Stomach smooth muscle (tissue), 2 donors: ENCODE measurements at regions not wholly inside any gene's neighbourhood (a gene's known extent, or its start where the extent isn't known, plus 50 kb on each side); places are given as distances from the start of the nearest gene placed in this dataset.

Experiments used
- H3K27ac ChIP-seq: one replicate; pipeline ENCODE4 v1.7.0; 2013; ENCODE audit warnings: mild to moderate bottlenecking, low read length, inconsistent platforms
- H3K27me3 ChIP-seq, 2 donors: one replicate each; pipeline ENCODE4 v1.7.0; 2013; ENCODE audit warnings: low read length in 2 of 2; ENCODE audit not compliant: insufficient read depth in 2 of 2, control insufficient read depth in 1 of 2
- H3K36me3 ChIP-seq, 2 donors: one replicate each; pipeline ENCODE4 v1.7.0; 2013; ENCODE audit warnings: low read length in 2 of 2; ENCODE audit not compliant: control insufficient read depth in 2 of 2, insufficient read depth in 2 of 2
- H3K4me1 ChIP-seq: one replicate; pipeline ENCODE4 v1.7.0; 2013; ENCODE audit warnings: low read length; ENCODE audit not compliant: control insufficient read depth, insufficient read depth
- H3K4me3 ChIP-seq, 2 donors: one replicate each; pipeline ENCODE4 v1.7.0; 2013; ENCODE audit warnings: low read length in 2 of 2
- H3K9ac ChIP-seq, 2 donors: one replicate each; pipeline ENCODE4 v1.7.0; 2013; ENCODE audit warnings: low read length in 2 of 2, mild to moderate bottlenecking in 1 of 2
- H3K9me3 ChIP-seq, 2 donors: one replicate each; pipeline ENCODE4 v1.7.0; 2013; ENCODE audit warnings: low read length in 2 of 2; ENCODE audit not compliant: control insufficient read depth in 2 of 2
- donor health status: healthy.
- donor health status: Pancreatic carcinoma.

DNA sequence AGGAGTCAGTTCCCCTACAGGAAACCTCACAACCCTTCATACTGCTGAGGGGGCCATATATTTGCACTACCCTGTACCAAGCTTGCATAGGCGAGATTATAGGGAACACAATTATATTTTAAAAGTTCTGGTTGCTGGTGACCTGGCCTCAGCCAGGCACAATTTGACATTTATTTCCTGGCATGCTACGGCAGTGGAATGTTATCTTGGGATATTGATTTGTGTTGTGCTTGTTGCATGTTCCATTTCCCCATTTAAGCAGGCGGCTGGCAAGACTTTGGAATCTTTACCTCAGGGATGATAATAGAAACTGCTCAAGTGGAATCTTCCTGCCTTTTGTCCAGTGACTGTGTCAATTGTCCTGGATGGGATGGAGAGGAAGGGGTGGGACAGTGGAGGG, 67.0 kb upstream of the RPS23 start:
- Histone ChIP-seq H3K27me3 (no peaks in the 10 kb centered on the region), H3K36me3 (no peaks in the 10 kb centered on the region), H3K27ac (no peak overlapping the region), H3K9ac (no peak overlapping the region), H3K4me3 (no peak overlapping the region), H3K4me1 (peaks cover 17% of the 10 kb centered on the region), H3K9me3 (no peaks in the 10 kb centered on the region)

DNA sequence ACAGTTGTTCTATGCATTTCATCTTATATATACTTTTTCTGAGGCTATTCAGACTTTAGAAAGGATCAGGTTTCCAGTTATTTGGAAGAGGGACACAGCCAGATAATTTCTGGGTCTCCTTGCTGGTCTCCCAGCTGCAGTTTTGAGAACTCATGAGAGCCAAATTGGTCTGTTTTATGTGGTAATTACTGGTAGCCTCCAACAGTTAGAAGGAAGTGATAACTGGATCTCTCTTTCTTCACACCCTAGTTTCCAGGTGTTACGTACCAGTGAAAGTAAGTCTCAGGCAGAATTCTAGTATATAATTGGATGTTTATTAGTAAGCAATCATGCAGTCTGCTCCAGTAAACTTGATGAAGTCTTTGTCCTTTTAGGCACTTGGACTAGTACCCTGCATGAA, 63.2 kb upstream of the RPS23 start:
- Histone ChIP-seq H3K4me1 (peaks cover under 1% of the 10 kb centered on the region), H3K9me3 (no peaks in the 10 kb centered on the region), H3K9ac (no peak overlapping the region), H3K27me3 (no peaks in the 10 kb centered on the region), H3K4me3 (no peak overlapping the region), H3K27ac (no peak overlapping the region), H3K36me3 (no peaks in the 10 kb centered on the region)

DNA sequence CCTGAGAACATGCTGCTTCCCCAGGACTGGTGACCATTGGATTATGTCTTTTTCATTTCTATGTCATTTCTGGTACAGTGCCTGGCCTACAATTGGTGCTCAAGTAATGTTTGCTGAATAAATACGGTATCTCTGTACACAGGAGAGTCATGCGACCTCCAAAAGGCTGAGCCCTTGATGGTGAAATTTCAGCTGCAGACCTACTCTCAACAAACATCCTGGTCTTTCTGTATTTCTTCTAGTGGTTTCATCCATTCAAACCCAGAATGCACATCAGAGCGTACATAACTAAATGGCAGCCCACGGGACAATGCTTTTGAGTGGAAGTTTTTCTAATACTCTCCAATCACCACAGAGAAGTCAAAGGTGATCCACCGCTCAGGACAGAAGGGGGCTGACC, 62.6 kb upstream of the RPS23 start:
- H3K4me1 ChIP-seq, result no peaks in the 10 kb centered on the region
- no peak overlapping the region for H3K27ac ChIP-seq
- no peak overlapping the region for H3K9ac ChIP-seq
- no peak overlapping the region for H3K4me3 ChIP-seq
- H3K27me3 ChIP-seq, result no peaks in the 10 kb centered on the region
- H3K36me3 ChIP-seq, result no peaks in the 10 kb centered on the region
- H3K9me3 ChIP-seq, result no peaks in the 10 kb centered on the region

DNA sequence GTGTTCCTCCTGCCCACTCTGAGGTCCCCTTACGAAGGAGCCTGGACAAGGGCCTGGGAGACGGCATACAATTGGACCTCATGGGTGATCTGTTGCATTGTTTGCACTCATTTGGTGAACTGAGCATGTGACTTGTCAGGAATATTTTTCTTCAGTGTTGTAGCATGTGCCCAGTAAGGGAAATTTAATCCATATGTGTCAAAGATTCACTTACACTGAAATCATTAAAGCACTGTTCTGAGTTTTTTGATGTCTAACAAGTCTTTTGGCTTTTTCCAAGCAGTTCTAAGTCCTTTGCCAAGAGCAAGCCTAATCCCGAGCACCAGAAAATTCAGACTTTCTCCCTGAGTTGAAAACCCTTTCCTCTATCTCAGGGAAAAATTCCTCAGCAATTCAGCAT, 61.6 kb upstream of the RPS23 start:
- no peaks in the 10 kb centered on the region for H3K9me3 ChIP-seq
- H3K4me1 ChIP-seq, result no peaks in the 10 kb centered on the region
- H3K4me3 ChIP-seq, result no peak overlapping the region
- no peaks in the 10 kb centered on the region for H3K36me3 ChIP-seq
- no peak overlapping the region for H3K27ac ChIP-seq
- H3K9ac ChIP-seq, result no peak overlapping the region
- H3K27me3 ChIP-seq, result no peaks in the 10 kb centered on the region

DNA sequence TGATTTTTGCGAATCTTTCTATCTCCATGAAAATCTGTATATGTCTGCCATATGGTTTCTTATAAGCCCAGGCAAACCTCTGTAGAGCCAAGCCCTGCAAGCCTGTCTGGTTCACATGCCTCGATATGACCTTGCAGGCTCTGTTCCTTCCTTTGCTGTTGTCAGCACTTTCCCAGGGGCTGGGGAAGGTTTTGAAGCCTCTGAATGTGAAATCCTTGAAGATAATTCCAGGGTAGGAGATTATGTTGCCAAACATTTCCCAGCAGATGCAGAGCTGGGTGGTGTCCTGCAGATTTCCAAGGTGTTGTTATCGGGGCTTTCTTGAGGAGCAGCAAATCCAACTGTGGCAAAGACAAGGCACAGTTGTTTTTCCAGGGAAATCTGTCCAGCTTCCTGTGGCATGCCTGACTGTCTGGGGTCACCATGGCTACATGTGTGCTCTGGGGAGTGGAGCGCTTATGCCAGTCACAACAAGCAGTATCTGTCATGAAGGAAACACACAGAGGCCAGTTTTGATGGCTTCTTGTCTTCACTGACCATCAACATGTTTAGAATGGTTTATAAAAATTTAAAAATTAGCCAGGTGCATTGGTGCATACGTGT, 60.7 kb upstream of the RPS23 start:
- no peaks in the 10 kb centered on the region for H3K9me3 ChIP-seq
- H3K9ac ChIP-seq, result no peak overlapping the region
- no peak overlapping the region for H3K27ac ChIP-seq
- peaks cover 6% of the 10 kb centered on the region for H3K4me1 ChIP-seq
- H3K4me3 ChIP-seq, result no peak overlapping the region
- H3K36me3 ChIP-seq, result no peaks in the 10 kb centered on the region
- H3K27me3 ChIP-seq, result no peaks in the 10 kb centered on the region

DNA sequence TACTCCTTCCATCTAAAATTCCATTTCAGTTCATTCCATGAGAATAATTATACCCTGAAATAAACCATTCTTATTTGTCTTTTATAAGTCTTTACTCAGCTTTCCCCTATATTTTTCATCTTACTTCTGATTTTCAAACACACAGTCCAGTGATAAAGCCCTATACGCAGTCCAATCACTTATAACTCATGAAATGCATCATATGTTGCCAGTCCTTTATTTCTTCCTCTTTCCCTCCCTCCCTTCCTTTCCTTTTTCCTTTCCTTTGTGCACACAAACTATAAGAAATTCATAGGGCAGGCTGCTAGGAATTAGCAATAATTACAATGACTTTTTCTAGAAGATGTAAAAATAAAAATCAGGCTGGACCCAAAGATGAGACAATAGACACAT, 58.8 kb upstream of the RPS23 start:
- peaks cover 6% of the 10 kb centered on the region for H3K4me1 ChIP-seq
- no peak overlapping the region for H3K4me3 ChIP-seq
- H3K27ac ChIP-seq, result no peak overlapping the region
- no peaks in the 10 kb centered on the region for H3K9me3 ChIP-seq
- H3K27me3 ChIP-seq, result no peaks in the 10 kb centered on the region
- no peaks in the 10 kb centered on the region for H3K36me3 ChIP-seq
- H3K9ac ChIP-seq, result no peak overlapping the region

DNA sequence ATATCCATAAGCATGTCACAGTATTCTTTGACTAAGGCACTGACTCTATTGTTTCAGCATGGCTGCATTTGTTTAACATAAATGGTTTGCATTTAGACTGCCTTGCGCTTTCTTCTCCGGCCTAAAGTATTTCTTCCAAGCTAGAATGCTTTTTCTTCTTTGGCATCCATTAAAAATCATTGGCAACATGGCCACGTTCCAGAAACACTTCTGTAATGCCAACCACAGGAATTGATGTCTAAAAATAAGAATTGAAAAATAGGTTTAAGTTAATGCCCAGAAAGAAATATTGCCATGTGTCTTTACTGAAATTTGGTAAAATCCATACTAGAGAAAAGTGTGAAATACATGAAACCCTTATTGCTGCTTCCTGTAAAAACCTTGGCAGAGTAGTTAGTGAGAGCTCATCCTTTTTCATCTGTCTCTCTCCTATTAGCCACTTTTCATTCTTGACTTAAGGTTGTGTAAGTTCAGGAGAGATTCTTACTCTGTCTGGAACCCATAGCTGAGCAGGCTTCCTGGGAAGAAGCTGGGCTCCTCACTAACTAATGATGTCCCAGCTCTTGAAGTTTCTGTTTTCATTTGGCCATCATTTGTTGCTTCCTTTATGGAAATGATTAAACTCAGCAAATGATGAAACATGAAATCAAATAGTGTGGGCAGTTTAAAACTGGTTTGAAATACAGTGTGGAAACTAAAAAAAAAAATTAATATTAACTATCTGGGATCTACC, 58.2 kb upstream of the RPS23 start:
- Histone ChIP-seq H3K9me3 (no peaks in the 10 kb centered on the region), H3K9ac (no peak overlapping the region), H3K4me3 (no peak overlapping the region), H3K27me3 (no peaks in the 10 kb centered on the region), H3K27ac (no peak overlapping the region), H3K36me3 (no peaks in the 10 kb centered on the region), H3K4me1 (peaks cover 6% of the 10 kb centered on the region)

DNA sequence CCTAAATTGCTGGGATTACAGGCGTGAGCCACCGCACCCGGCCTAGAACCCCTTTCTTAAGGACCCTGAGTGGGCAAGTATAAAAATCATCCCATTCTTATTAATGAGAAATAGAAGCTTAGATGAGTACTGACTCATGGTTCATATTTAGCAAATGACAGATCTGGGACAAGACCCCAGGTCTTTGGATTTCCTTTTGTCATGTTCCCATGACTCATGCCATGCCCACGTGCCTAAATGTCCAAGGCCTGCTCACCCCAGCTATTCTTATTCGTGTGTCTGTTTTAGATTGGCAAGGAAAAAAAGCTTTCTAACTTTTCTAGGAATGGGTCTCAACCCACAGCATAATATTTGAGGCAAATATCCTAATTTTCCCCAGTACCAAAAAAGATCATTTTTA, 57.7 kb upstream of the RPS23 start:
- Histone ChIP-seq H3K27ac (no peak overlapping the region), H3K9ac (no peak overlapping the region), H3K36me3 (no peaks in the 10 kb centered on the region), H3K27me3 (no peaks in the 10 kb centered on the region), H3K9me3 (no peaks in the 10 kb centered on the region), H3K4me1 (peaks cover 6% of the 10 kb centered on the region), H3K4me3 (no peak overlapping the region)

DNA sequence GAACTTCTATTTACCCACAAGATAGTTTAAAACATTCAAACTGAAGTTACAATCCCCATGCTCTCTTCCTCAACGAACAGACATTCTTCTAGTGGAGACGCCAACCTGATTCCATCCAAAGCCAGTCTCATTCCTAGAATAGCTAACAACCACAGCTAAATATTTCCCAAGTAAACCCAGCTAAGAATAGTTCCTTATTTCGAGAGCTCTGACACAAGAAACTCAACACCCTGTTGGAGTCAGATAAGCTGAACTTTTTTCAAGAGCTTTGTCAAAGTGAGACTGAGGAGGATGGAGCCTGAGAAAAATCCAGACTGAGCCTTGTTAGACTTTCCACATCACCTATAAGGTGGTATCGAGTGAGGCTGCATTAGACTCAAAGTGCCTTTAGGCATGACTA, 56.7 kb upstream of the RPS23 start:
- Histone ChIP-seq H3K4me1 (peaks cover 6% of the 10 kb centered on the region), H3K27ac (no peak overlapping the region)

DNA sequence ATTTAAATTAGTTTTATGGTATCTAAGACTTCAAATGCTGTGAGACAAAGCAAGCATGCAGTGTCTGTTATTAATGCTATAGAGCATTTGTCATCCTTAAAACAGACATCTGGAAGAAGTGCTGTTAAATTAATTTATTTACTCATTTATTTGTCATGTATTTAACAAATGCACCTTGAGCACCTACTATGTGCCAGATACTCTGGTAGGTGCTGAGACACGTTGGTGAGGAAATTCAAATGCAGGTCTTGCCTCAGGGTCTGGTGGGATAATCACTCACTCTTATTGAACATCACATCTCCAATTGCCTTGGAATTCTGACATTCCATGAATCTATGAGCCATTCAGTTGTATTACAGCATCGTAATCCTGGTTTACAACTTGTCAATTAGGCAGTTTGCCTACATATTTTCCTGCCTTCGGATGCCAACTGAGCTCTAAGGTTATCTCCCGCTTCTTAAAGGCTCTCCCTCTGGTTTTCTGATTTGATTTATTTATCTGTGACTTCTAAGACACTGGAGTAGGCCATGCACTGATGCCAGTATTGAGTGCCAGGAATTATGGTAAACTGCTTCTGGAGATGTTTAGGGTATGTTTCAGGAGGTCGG, 56.0 kb upstream of the RPS23 start:
- Histone ChIP-seq H3K4me3 (no peak overlapping the region), H3K36me3 (no peaks in the 10 kb centered on the region), H3K9me3 (no peaks in the 10 kb centered on the region), H3K27ac (no peak overlapping the region), H3K27me3 (no peaks in the 10 kb centered on the region), H3K9ac (no peak overlapping the region), H3K4me1 (peaks cover 6% of the 10 kb centered on the region)

More for the DNA sequence above, 56.7 kb upstream of the RPS23 start:
- no peak overlapping the region for H3K9ac ChIP-seq
- H3K36me3 ChIP-seq, result no peaks in the 10 kb centered on the region
- H3K4me3 ChIP-seq, result no peak overlapping the region
- H3K27me3 ChIP-seq, result no peaks in the 10 kb centered on the region
- H3K9me3 ChIP-seq, result no peaks in the 10 kb centered on the region
